ENCODE measurements at regions not wholly inside any gene's neighbourhood (a gene's known extent, or its start where the extent isn't known, plus 50 kb on each side); places are given as distances from the start of the nearest gene placed in this dataset.

DNA sequence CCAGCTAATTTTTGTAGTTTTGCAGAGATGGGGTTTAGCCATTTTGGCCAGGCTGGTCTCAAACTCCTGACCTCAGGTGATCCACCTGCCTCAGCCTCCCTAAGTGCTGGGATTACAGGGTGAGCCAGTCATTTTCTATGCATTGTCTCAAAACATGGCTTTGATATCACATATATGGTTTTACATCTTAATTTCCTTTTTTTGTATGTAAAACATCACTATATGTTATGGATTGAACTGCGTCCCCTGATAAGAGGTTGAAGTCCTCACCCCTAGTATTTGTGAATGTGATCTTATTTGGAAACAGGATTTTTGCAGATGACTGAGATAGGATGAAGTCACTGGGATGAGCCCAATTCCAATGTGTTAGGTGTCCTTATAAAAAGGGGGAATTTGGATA is 89.8 kb upstream of the MYCN start:
- 92 to 100% (median 94%) methylated on average over 1 of the region's 1 CpG for WGBS, 5 donors
- Histone ChIP-seq H3K36me3 (no peaks in the 10 kb centered on the region), H3K9me3 (peaks cover 0 to 17% (median 0%) of the 10 kb centered on the region in 8 donors), H3K27me3 (replicated peaks in 1 of 7) (no peaks in the 10 kb centered on the region), H3K27ac (no peak overlapping the region), H3K4me3 (no peak overlapping the region), H3K4me1 (no peaks in the 10 kb centered on the region)
- intact Hi-C loops (cut with DNase I; ENCODE audit: low total_unique reads): no loop called here
- TF ChIP-seq, protein P1, sequence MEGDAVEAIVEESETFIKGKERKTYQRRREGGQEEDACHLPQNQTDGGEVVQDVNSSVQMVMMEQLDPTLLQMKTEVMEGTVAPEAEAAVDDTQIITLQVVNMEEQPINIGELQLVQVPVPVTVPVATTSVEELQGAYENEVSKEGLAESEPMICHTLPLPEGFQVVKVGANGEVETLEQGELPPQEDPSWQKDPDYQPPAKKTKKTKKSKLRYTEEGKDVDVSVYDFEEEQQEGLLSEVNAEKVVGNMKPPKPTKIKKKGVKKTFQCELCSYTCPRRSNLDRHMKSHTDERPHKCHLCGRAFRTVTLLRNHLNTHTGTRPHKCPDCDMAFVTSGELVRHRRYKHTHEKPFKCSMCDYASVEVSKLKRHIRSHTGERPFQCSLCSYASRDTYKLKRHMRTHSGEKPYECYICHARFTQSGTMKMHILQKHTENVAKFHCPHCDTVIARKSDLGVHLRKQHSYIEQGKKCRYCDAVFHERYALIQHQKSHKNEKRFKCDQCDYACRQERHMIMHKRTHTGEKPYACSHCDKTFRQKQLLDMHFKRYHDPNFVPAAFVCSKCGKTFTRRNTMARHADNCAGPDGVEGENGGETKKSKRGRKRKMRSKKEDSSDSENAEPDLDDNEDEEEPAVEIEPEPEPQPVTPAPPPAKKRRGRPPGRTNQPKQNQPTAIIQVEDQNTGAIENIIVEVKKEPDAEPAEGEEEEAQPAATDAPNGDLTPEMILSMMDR (IDR thresholded peaks at IDR 0.05 in 8 of 11, conservative IDR thresholded peaks at IDR 0.05 in 3 of 11): no peak
- TF ChIP-seq POLR2A (IDR thresholded peaks at IDR 0.05) (no peak), POLR2AphosphoS5 (IDR thresholded peaks at IDR 0.05) (no peak)
- no peak for DNase-seq

DNA sequence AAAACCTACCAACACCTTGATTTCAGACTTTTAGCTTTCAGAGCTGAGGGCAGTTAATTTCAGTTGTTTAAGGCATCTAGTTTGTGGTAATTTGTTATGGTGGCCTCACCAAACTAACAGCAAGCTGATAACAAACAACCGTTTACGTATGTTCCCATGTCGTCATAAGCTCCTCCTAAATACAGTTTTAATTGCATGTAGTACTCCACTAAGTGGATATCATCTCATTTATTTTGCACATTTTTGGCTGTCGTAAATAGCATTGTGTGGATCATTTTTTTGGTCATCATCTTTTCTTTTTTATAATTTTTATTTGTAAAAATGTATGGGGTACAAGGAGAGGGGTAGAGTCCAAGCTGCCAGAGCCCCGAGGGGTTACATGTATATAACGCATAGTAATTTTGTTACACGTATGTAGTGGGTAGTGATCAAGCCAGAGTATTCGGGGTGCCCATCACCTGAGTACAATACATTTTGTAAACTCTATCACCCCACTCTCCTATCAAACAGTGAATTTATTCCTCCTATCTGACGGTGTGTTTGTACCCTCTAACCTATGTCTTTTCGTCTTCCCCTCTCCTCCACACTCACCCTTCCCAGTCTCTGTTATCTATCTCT is 89.2 kb upstream of the MYCN start:
- intact Hi-C loops (cut with DNase I; ENCODE audit: low total_unique reads): no loop called here
- Histone ChIP-seq H3K36me3 (no peaks in the 10 kb centered on the region), H3K27ac (no peak overlapping the region), H3K4me1 (no peaks in the 10 kb centered on the region), H3K27me3 (replicated peaks in 1 of 7) (no peaks in the 10 kb centered on the region), H3K4me3 (no peak overlapping the region), H3K9me3 (peaks cover 0 to 17% (median 0%) of the 10 kb centered on the region in 8 donors)
- 87 to 95% (median 94%) methylated on average over 10 of the region's 10 CpGs for whole genome bisulfite sequencing, 5 donors
- TF ChIP-seq POLR2A (IDR thresholded peaks at IDR 0.05) (no peak), POLR2AphosphoS5 (IDR thresholded peaks at IDR 0.05) (no peak)
- TF ChIP-seq, protein P1 (IDR thresholded peaks at IDR 0.05 in 8 of 11, conservative IDR thresholded peaks at IDR 0.05 in 3 of 11): no peak
- DNase-seq: no peak

DNA sequence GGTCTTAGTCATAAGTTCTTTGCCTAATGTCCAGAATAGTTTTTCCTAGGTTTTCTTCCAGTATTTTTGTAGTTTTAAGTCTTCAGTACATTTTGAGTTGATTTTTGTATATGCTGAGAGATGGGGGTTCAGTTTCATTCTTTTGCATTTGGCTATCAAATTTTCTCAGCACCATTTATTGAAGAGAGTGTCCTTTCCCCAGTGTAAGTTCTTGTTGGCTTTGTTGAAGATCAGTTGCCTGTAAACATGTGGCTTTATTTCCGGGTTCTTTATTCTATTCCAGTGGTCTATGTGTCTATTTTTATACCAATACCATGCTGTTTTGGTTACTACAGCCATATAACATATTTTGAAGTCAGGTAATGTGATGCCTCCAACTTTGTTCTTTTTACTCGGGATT is 87.5 kb upstream of the MYCN start:
- TF ChIP-seq POLR2A (IDR thresholded peaks at IDR 0.05) (no peak), POLR2AphosphoS5 (IDR thresholded peaks at IDR 0.05) (no peak)
- TF ChIP-seq, protein P1 (IDR thresholded peaks at IDR 0.05 in 8 of 11, conservative IDR thresholded peaks at IDR 0.05 in 3 of 11): no peak
- 57 to 85% (median 74%) methylated on average over 2 of the region's 2 CpGs for WGBS, 5 donors
- no peak overlapping the region for H3K27ac ChIP-seq
- no peak for DNase-seq
- H3K9me3 ChIP-seq: peaks cover 0 to 17% (median 0%) of the 10 kb centered on the region in 8 donors
- no peak overlapping the region for H3K4me3 ChIP-seq
- H3K27me3 ChIP-seq (replicated peaks in 1 of 7): no peaks in the 10 kb centered on the region
- H3K36me3 ChIP-seq: no peaks in the 10 kb centered on the region
- no peaks in the 10 kb centered on the region for H3K4me1 ChIP-seq
- intact Hi-C loops (cut with DNase I; ENCODE audit: low total_unique reads): no loop called here

DNA sequence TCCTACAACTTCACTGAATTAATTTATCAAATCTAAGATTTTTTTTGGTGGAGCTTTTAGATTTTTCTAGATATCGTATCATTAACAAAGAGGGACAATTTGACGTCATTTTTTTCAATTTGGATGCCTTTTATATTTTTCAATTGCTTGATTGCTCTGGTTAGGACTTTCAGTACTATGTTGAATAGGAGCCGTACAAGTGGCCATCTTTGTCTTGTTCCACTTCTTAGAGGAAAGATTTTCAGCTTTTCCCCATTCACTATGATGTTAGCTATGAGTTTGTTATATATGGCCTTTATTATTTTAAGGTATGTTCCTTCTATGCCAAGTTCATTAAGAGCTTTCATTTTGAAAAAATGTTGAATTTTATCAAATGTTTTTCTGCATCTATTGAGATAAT is 86.4 kb upstream of the MYCN start:
- no peaks in the 10 kb centered on the region for H3K27me3 ChIP-seq (replicated peaks in 1 of 7)
- H3K4me3 ChIP-seq: no peak overlapping the region
- intact Hi-C loops (cut with DNase I; ENCODE audit: low total_unique reads): no loop called here
- no peak overlapping the region for H3K27ac ChIP-seq
- H3K9me3 ChIP-seq: peaks cover 0 to 11% (median 0%) of the 10 kb centered on the region in 8 donors
- no peaks in the 10 kb centered on the region for H3K4me1 ChIP-seq
- TF ChIP-seq, protein P1 (IDR thresholded peaks at IDR 0.05 in 8 of 11, conservative IDR thresholded peaks at IDR 0.05 in 3 of 11): no peak
- TF ChIP-seq POLR2AphosphoS5 (IDR thresholded peaks at IDR 0.05): no peak
- TF ChIP-seq POLR2A (IDR thresholded peaks at IDR 0.05): no peak
- no peaks in the 10 kb centered on the region for H3K36me3 ChIP-seq
- WGBS, 5 donors: 59 to 67% (median 61%) methylated on average over 3 of the region's 3 CpGs
- no peak for DNase-seq

Data from spleen (tissue), 11 donors.